GM12872 (cell line): ENCODE measurements at regions not wholly inside any gene's neighbourhood (a gene's known extent, or its start where the extent isn't known, plus 50 kb on each side); places are given as distances from the start of the nearest gene placed in this dataset.

Source experiments
- TF ChIP-seq, protein P1 (sequence below): IDR thresholded peaks from 3 replicates; pipeline ENCODE4 v1.5.1; 2011; ENCODE audit warnings: low read depth, mild to moderate bottlenecking, low read length, moderate library complexity; ENCODE audit not compliant: insufficient read depth

DNA sequence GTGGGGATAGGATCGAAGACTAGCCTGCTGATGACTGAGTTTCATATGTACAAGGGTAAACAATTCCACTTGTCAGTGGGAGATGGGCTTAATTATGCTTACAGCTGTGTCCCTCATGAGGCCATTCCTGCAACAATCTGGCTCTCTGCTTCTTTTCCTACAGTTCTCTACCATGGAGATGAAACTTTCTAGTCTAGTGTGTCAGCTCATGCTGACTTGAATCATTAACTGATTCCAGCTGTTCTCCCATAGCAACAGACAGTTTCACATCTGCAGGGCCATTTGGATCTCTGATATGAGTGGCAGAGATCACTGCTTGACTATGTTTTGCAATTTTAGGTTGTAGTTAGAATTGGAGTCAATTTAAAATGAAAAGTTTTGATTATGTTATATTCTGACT is 1251.7 kb upstream of the RAG2 start:
- TF ChIP-seq, protein P1, sequence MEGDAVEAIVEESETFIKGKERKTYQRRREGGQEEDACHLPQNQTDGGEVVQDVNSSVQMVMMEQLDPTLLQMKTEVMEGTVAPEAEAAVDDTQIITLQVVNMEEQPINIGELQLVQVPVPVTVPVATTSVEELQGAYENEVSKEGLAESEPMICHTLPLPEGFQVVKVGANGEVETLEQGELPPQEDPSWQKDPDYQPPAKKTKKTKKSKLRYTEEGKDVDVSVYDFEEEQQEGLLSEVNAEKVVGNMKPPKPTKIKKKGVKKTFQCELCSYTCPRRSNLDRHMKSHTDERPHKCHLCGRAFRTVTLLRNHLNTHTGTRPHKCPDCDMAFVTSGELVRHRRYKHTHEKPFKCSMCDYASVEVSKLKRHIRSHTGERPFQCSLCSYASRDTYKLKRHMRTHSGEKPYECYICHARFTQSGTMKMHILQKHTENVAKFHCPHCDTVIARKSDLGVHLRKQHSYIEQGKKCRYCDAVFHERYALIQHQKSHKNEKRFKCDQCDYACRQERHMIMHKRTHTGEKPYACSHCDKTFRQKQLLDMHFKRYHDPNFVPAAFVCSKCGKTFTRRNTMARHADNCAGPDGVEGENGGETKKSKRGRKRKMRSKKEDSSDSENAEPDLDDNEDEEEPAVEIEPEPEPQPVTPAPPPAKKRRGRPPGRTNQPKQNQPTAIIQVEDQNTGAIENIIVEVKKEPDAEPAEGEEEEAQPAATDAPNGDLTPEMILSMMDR: no peak

DNA sequence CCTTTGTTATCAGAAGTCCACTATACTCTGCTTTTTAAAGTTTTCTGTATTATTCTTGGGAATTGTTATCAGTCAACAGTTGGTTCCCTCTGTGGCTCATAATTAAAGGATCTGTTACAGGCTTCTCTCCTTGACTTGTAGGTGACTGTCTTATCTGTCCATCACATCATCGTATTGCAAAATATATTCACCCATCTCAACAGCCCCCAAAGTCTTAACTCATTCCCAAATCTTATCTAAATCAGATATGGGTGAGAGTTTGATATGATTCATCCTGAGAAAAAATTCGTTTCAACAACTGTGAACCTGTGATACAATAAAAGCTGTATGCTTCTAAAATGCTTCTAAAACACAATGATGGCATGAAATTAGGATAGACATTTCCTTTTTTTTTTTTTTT is 1245.6 kb upstream of the RAG2 start:
- TF ChIP-seq, protein P1: no peak

GRCh38 chr11:37841016-37841415 is 1243.0 kb upstream of the RAG2 start:
- TF ChIP-seq, protein P1: no peak

- TF ChIP-seq, protein P1: no peak
These were observed 1232.5 kb upstream of the RAG2 start for GRCh38 chr11:37830529-37830928.

GRCh38 chr11:37817727-37818270 is 1219.8 kb upstream of the RAG2 start:
- TF ChIP-seq, protein P1: no peak

- TF ChIP-seq, protein P1: no peak
These were observed 1214.3 kb upstream of the RAG2 start for GRCh38 chr11:37812281-37812880.

DNA sequence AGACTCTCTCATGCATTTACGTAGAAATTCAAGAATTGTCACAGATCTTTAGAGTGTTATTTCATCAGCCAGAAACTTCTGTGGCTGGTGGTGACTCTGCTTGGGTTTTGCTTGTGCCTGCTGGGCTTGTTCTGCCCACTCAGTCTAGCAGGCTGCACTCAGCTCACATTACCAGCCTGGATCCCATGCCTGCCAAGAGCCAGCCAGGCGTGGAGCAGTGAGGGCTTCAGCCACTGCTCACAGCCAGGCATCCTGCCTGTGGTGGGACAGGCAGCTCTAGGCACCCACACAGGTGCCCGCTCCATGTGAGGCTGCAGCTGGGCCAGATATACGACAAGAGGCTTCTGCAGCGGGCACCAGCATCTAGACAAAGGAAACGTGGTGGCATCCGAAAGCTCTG is 1213.3 kb upstream of the RAG2 start:
- TF ChIP-seq, protein P1: no peak
